T-helper 9 cell (primary cell): ENCODE measurements at regions not wholly inside any gene's neighbourhood (a gene's known extent, or its start where the extent isn't known, plus 50 kb on each side); places are given as distances from the start of the nearest gene placed in this dataset.

Source experiments
- DNase-seq: peaks from one replicate; pipeline ENCODE4 v3.0.0-alpha.2; 2020

- DNase-seq, result no peak
Measured at GRCh38 chr3:152056481-152056880, 183.0 kb downstream of the SUCNR1 start.

DNA sequence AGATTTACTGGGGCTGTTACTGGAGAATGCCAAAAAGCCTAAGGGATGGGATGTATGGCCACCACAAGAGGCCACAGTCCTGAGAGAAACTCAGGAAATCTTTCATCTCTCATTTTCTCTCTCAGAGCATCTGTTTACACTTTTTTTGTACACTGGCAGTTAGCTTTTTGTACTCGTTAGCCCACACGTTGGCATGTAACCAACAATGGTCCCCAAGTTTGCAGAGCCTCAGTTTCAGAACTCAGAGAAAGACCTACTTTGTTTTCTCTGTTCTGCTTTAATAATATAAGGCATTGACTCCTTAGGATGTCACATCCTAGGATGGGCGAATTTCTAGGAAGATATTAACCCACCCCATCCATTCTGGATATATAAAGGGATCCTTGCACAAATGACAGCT, 183.5 kb downstream of the SUCNR1 start:
- no peak for DNase-seq

- no peak for DNase-seq
Measured at GRCh38 chr3:152058856-152059255, 185.4 kb downstream of the SUCNR1 start.

GRCh38 chr3:152060701-152061100, 187.3 kb downstream of the SUCNR1 start:
- no peak for DNase-seq

- no peak for DNase-seq
Measured at GRCh38 chr3:152061296-152061695, 187.9 kb downstream of the SUCNR1 start.

DNA sequence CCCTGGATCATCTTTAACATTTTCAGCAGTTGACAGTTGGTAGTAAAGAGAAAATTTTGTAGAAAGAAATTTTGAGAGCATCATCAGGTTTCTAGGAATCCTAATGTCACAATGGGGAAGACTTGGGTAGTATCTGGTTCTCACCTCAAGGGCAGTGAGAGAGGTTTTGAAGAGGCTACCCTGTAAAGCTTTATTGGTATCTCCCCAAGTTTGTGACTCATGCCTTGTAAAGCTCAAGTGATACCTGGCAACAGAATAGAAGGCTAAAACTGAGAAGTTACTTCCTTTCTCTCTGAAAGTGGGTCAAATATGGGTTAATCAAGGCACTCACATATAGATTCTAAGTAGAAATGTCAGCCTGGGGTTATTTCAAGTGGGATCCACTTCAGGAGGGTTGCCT, 196.4 kb downstream of the SUCNR1 start:
- no peak for DNase-seq

DNA sequence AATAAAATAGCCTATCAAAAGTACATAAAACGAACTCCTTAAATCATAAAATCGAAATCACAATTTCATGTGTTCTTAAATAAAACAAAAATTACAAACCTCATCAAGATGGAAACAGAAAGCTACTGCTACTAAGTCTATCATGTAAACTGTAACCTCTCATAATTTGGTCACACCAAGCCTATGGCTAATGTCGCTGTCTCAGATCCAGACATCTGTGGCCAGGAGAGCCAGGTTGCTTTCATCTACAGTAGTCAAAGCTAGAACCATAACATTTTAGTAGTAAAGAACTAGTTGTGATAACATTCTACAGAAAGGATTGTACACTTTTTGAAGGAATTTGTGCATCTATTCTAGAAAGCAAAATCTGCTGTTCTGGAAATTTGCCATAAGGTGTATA, 197.4 kb upstream of the MBNL1 start:
- DNase-seq, result no peak

DNA sequence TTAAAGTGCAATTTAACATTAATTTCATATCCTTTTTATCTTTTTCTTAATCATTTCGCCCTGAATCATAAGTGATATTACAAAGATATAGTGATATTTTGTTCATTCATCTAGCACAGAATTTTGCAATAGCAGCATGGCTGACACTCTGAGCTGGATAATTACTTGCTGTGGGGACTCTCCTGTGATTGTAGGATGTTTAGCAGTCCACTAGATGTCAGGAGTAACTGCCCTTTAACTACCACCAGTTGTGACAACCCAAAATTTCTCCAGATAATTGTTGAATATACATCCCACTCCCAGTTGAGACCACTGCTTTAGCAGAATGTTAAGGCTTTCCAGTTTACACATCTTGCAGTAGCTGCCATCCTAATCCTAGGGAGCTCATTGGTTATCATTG, 196.8 kb upstream of the MBNL1 start:
- DNase-seq, result no peak

DNA sequence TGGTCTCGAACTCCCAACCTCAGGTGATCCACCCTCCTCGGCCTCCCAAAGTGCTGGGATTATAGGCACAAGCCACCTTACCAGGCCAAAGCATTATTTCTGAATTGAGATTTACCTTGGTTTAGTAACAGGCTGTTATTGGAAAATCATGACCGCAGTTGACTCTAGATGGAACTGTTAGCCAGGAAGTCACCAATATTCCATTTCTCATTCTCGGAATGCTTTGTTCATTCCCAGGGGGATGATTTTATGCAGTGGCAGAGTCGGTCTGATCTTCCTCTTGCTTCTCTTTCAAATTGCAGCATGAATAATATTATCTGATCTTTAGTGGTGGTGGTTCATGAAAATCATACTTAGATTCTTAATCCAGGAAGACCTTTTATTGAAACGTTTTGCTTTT, 195.5 kb upstream of the MBNL1 start:
- no peak for DNase-seq

GRCh38 chr3:152076148-152076547, 192.6 kb upstream of the MBNL1 start:
- no peak for DNase-seq

GRCh38 chr3:152079980-152080379, 188.7 kb upstream of the MBNL1 start:
- no peak for DNase-seq

GRCh38 chr3:152083135-152083534, 185.6 kb upstream of the MBNL1 start:
- no peak for DNase-seq

DNA sequence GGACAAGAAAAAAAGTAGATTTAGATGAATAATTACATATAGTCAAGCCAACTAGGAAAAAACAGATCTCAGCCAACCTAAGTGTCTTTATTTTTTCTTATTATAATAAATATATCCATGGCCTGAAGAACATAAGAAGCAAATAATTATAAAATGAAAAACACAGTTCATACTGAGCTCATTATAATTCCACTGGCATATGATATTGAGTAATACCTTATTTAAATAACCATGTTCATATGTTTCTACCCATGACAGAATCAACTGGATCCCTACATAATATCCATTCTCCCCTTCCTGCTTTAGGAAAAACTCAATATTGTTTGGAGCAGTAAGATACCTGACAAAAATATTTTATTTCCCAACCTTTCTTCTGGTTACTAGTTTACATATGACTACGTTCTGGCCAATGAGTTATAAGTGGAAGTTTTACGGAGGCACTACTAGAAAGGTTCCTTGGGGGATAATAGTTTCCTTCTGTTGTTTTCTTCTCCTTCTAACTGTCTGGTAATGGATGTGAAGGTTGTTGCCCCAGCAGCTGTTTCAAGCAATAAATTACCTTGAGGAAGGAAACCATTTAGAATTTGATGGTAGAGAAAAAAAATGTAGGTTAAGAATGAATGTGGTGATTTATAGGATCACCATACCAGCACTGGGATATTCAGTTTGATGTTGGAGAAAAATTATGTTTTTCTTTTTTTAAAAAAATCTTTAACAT, 184.1 kb upstream of the MBNL1 start:
- no peak for DNase-seq

DNA sequence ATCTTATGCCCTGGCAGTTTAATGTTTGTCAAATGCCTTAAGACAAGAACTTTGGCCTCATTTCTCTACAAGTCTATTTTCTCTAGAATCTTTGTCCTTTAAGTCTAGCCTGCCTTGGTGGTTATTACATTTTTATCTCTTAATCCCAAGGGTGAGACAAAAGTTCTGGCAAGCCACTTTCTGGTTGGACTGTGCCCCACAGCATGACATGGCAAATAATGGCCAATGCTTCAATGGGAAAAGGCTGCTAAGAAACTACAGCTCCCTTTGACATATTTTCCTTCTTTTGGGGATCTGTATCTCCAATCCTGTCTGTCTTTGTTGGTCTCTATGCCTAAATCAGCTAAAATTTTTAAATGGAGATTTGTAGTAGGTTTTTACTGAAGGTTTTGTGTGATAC, 181.6 kb upstream of the MBNL1 start:
- DNase-seq, result no peak

DNA sequence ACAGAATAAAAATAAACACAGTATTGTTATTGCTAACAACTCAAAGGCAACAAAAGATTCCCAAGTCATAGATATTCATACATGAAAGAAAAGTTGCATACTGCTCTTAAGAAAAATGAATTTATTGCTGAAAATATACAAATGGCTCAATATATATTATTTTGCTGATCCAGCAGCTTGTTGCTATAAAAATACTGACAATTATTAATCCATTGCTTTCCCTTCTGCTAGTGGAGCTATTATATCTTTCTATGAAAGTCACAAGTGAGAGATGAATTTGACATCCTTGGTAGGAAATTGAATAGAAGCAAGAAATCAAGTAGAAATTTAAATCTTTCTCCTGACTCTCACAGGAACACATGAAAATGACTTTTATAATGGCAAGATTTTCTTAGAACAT, 179.2 kb upstream of the MBNL1 start:
- DNase-seq, result no peak

DNA sequence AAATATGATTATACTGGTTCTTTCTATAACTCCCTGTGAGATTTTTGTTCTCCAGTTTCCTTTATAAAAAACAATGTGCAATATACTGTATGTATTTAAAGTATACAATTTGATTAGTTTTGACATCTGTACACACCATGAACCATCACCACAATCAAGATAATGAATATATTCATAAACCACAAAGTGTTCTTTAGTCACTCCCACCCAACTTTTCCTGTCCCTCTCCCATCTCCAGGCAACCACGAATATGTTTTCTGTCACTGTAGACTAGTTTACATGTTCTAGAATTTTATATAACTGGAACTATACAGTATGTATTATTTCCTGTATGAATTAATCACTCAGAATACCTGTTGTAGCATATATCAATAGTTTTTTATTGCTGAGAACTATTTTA, 177.0 kb upstream of the MBNL1 start:
- DNase-seq, result no peak

GRCh38 chr3:152093901-152094300, 174.8 kb upstream of the MBNL1 start:
- no peak for DNase-seq

- DNase-seq, result no peak
Measured at GRCh38 chr3:152094406-152094805, 174.3 kb upstream of the MBNL1 start.

DNA sequence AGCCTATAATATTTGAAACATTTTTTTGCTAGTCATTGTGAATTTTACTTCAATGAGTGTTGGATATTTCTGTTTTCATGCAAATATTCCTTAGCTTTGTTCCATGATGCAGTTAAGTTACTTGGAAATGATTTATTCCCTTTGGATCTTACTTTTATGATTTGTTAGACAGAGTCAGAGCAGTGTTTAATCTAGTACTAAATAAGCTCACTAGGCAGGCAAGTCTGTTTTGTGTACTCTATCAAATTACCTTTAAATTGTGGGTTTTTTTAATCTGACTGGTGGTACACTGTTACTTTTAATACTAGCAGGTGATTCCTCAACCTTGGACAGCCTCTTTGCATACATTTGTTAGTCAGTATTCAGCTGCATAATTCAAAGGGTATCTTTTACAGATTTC, 173.3 kb upstream of the MBNL1 start:
- DNase-seq, result no peak

- DNase-seq, result no peak
Measured at GRCh38 chr3:152096280-152096906, 172.3 kb upstream of the MBNL1 start.

GRCh38 chr3:152097120-152097519, 171.6 kb upstream of the MBNL1 start:
- DNase-seq, result no peak

DNA sequence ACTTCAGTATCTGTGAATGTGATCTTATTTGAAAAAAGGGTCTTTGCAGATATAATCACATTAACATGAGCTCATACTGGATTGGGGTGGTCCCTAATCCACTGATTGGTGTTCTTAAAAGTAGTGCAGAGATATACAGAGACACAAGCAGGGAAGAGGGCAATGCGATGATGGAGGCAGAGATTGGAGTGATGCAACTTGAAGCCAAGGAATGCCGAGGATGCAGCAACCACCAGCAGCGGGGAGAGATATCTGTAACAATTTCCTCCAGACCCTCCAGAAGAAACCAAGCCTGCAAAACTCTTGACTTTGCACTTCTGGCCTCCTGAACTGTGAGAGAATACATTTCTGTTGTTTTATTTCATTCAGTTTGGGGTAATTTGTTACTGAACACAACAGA, 171.0 kb upstream of the MBNL1 start:
- no peak for DNase-seq

- no peak for DNase-seq
Measured at GRCh38 chr3:152100491-152101132, 168.1 kb upstream of the MBNL1 start.

- no peak for DNase-seq
Measured at GRCh38 chr3:152102410-152102809, 166.3 kb upstream of the MBNL1 start.
